ENCODE measurements at regions not wholly inside any gene's neighbourhood (a gene's known extent, or its start where the extent isn't known, plus 50 kb on each side); places are given as distances from the start of the nearest gene placed in this dataset.
"Not testable (repeated sequence)": the region's sequence is repeated elsewhere in the genome, so short reads cannot be mapped to it uniquely, and the experiment has no call there.

DNA sequence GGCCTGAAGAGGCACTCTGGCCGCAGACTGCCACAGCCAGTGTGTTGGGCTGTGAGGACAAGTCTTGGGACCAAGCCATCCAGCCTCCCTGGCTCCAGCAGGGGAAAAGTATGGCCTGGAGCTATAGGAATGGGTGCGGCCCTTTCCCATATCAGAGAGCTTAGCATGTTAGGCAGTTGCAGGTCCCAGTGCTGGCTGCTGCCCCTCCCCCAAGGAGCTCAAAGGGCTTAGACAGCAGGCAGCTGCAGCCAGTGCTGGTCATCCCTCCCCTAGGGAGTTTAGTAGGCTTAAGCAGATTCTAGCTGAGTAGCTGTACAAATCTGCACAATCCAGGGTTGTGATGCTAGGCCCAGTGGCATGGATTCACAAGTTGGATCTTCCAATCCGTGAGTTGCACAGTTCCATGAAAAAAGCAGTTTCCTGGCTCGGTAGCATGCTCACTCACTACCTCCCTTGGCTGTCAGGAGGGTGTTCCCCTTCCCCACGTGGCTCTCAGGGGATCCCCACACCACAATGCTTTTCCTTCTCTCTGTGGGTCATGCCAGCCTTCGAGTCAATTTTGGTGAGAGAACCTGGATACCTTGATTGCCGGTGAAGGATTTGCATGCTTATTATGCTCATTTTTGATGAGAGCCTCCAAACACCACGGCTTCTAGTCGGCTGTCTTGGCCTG lies 1490.8 kb downstream of the BRINP3 start:
- FAIRE-seq = no peak

DNA sequence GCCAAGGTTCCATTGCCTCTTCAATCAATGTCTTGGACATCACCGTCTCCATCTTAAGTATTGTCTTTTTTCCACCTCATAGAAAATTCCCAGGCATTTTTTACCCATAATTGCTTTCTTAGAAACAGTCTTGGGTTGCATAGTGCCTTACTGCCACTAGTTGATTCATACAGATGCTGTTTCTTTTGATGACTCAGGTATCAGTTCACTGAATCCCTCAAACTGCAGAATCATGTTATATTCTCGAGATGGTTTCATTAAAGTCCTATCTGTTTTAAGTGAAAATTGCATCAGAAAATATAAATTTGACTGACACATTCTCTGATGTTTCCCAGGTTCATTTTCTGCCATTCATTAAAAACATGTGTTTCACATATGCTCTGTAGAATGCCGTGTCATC lies 1489.1 kb downstream of the BRINP3 start:
- FAIRE-seq = no peak

DNA sequence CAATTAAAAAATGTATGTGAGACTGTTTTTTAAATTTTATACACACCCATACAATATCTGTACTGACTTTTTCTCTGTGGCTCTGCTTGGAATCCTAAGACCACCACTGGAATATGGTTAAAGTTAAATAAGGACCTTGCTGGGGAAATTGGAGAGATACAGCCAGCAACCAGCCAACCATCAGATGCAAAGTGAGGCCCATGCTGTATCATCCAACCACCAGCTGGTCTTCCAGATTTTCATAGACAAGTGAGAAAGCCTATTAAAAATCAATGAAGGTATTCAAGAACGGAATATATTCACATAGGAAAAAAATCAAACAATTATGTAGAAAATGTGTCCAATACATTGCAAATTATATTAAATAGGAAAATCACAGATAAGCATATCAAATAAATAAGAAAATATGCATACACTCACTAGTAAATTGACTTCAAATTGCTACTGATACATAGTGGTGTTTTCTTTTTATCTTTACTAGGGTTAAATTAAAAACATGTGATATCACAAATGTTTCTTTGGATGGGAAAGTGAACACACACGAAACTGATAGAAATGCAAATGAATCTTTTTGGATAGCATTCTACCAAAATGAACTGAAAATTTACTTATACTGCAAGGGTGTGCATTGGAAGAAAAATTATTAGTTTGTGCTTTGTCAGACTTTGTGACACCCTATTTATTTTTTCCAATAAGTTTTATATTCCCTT lies 1486.3 kb downstream of the BRINP3 start:
- no peak for FAIRE-seq

DNA sequence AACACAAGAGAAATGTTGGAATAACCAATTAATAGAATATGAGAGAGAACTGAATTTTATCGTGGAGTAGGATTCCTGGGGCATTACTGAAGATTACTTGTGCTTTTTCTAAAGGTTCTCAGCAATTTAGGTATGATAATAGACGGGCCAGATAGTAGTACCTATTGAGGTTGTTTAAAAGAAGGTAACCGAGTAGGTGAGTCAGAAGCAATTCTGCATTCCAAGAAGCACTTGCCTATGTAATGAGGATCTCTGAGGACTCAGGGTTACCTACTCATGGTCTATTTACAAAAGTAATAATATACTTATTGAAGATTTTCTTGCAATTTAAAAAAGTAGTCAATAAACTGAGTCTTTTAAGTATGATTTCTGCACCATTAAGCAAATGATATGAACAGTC lies 1469.8 kb downstream of the BRINP3 start:
- no peak for FAIRE-seq

DNA sequence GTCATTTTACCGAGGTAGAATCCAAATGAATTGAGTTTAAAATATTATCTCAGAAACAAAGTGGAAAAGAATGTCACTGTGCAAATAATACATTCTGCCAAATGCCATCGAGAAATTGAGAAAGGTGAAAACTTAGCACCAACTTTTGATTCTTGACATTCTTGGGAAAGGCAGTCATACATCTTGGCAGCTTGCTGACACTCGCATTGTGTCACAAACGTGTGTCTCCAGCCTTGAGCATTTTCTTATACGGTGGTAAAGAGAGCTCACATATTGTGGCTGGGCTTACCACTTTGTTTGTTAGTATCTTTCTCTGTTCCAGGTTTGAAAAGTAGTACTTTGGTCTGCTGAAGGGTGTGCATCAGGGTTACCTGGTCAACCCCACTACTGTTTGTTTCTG lies 1456.1 kb downstream of the BRINP3 start:
- no peak for FAIRE-seq

DNA sequence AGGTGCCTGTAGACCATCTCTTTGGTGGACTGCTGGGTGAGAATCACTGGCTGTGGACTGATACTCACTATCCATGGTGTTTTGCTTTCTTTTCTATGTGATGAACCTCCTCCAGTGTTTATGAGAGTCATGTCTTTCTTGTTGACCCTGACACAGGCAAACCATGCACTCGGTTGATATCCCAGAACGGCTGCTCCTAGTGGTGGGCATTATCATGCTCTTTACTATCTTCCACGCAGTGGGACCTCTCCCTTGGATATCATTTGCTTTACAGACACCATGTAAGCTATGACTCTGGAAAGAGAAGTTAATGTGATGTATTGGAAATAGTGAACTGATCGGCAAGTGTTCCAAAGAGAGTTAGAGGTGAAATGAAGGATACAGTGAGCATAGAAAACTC lies 1455.6 kb downstream of the BRINP3 start:
- FAIRE-seq = no peak

DNA sequence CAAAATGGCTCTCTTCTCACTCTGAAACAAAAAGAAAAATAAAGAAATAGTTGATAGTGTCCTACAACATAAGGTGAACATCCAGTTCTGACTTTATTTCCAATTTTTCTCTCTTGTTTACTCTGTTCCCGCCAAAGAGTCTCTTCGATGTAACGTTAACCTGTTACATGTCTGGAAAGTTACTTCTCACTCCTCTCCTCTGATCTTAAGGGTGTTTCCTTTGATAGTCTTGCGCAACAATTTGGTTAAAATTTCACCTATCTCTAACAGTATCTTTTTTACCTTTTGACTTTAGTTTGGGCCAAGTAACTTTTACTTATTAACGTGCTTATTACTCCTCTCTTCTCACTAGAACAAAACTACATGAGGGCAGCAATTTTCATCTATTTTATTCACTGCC lies 1450.2 kb downstream of the BRINP3 start:
- no peak for FAIRE-seq

DNA sequence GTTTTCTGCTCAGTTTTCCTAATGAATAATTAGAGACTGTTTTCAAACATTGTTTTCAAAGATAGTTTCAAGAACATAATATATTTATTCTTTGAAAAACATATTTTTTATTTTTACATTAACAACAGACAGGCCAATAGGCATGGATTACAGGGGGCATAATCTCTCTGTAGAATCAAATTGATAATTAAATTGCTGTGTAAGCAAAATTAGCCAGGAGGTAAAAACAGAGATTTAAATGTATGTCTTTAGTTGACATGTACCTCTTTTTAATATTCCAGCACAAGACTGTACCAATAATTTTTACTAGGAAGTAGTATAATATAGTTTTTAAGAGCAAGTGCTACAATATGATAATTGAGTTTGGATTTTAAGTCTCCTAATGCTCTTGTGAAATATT lies 1444.5 kb downstream of the BRINP3 start:
- peak; percentile 54 for FAIRE-seq

DNA sequence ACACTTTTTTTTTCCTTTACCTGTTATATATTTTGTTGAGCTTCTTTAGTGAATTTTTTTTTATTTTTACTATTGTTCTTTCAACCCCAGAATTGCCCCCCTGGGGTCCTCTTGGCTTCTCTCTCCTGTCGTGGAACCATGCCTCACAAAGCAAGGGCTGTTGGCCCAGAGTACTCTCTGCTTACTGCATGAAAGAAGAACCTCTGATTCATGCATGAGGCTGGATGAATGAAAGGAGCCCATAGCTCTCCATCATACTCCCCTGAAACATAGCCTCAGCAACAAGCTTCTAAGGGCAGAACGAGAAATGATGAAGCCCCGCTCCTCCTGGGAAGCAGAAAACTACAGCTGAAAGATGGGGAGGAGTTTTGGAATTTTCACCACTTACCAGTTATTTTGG lies 1441.0 kb downstream of the BRINP3 start:
- FAIRE-seq = no peak

DNA sequence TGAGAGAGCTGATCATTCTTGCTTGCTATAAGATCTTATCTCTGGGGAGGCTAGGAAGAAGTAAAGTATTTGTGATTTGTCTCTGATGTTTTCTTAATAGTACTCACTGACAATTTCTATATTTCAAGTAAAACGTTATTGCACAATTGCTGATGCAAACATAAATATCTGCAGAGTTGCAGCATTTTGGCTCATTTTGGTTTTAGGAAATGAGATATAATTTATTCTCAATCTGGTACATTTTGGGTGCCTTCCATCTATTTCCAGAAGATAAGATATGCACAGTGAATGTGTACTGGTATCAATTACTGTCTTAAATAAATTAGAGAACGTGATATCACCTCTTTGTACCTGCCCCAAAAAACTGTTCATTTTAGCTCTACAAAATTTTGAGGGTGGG lies 1431.5 kb downstream of the BRINP3 start:
- FAIRE-seq = no peak

DNA sequence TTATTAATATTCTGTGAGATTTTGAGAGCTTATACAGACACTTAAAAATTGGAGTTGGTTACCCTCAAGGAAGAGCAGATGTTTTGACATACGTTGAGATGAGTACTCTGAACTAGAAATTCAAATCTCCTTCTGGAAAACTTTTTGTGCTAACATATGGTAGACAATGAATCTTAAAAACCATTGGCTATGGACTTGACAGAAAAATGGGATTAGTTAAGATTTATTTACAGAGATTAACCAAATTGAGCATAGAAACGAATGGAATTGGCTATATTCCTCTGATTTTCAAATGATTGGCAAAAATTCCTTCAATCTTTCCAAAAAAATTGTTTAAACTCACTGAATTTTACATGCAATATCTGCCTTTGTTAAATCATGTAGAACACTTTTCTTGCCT lies 1392.9 kb downstream of the BRINP3 start:
- no peak for FAIRE-seq

DNA sequence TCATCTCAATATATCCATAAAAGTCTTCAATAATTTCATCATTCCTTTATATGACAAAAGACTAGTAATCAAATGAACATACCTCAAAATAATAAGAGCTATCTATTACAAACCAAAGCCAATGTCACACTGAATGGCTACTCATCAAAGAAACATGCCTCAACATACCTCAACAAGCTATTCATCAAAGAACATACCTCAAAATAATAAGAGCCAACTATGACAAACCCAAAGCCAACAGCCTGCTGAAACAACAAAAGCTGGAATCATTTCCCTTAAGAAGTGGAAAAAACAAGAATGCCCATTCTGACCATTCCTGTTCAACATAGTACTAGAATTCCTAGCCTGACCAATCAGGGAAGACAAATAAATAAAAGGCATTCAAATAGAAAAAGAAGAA lies 1373.7 kb downstream of the BRINP3 start:
- no peak for FAIRE-seq

DNA sequence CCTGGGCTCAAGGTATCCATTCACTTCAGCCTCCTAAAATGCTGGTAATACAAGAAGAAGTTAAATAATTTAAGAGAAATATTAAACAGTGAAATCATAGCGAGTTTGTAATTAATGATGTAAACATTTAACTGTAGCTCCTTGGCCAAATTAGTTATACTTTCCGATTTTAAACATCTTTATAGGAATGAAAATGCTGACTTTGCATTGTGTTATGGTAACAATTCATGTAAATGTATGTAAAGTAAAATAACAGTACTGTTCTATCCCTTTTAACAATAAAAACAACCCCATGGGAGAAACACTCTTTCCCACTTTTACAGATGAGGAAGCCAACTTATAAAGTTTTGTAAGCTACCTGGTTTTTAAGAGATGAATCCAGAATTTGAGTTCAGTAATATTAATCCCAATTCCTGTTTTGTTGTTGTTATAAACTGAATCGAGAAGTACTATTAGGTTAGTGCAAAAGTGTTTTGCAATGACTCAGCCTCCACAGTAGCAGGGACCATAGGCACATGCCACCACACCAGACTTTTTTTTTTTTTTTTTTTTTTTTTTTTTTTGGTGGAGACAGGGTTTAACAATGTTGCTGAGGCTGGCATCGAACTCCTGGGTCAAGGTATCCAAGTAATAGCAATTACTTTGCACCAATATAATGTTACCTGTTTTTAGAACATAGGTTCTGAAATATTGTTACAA lies 1360.4 kb downstream of the BRINP3 start:
- no peak for FAIRE-seq

DNA sequence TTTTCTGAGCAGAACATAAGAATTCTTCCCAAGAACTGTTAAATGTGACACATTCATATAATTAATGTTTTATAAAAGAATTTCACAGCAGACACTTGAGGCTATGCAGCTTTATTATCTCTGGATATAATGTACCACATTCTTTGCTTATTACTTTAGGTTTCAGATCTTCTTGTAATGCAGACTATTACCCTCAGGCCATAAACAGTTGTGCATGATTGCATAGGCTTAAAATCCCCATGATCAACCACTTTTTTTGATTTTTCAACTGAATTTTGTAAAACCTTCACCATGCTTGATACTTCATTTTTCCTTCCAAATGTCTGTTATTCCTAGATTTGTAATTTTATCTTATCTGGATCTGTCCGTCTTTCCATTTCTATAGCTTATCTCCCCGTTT lies 1355.7 kb downstream of the BRINP3 start:
- FAIRE-seq = no peak

DNA sequence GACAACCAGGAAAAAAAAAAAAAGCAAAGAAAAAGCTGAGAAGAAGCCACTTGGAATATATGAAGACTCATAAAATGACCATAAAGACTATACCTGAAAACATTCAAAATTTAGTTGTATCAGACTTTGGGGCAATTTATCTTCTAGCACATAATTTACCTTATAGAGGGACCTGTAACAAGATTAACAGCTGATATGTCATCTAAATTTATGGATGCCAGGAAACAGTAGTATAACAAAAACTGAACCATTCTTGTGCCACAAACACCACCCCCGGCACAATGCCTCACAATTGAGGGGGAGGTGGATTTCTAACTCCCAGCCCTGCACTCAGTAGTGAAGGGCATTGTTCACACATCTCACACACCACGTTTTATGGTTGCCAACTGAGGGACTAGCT lies 1352.0 kb downstream of the BRINP3 start:
- no peak for FAIRE-seq

DNA sequence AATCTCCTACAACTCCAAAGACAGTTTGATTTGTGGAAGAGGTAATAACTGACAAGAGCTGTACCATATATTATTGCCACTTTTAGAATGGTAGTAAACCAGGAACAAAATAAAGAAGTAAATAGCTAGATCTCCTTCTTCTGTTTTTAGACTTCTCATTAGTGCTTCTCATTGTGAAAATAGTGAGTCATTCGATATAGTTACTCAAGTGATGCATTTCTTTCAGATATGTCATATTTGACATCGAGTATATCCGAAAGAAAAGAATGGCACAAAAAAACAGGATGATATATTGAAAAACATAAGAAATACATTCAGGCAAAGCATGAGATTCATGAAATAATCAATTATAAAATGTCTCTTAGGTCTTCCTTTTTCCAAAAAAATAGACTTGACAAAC lies 1346.1 kb downstream of the BRINP3 start:
- FAIRE-seq = no peak

DNA sequence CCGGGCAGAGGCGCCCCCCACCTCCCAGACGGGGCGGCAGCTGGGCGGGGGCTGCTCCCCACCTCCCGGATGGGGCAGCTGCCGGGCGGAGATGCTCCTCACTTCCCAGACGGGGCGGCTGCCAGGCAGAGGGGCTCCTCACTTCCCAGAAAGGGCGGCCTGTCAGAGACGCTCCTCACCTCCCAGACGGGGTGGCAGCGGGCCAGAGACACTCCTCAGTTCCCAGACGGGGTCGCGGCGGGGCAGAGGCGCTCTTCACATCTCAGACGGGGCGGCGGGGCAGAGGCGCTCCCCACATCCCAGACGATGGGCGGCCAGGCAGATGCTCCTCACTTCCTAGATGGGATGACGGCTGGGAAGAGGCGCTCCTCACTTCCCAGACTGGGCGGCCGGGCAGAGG lies 1337.9 kb downstream of the BRINP3 start:
- not testable (repeated sequence) for FAIRE-seq

DNA sequence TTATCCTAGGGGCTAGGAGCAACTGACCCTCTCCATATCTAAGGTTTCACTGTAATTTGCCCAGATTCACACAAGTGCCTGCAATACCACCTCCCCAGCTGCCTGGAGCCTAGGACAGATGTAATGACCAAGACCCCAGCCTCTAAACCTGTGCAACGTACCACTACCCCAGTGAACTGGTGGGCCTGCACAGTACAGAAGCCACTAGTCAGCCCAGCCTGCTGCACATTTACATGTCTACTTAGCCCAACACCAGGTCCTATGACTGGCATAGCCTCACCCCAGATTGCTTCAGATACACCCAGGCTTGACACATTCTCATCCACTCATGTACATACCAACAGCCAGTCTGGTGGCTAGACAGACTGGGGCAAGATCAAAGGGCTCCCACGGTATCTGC lies 1336.6 kb downstream of the BRINP3 start:
- FAIRE-seq = no peak

DNA sequence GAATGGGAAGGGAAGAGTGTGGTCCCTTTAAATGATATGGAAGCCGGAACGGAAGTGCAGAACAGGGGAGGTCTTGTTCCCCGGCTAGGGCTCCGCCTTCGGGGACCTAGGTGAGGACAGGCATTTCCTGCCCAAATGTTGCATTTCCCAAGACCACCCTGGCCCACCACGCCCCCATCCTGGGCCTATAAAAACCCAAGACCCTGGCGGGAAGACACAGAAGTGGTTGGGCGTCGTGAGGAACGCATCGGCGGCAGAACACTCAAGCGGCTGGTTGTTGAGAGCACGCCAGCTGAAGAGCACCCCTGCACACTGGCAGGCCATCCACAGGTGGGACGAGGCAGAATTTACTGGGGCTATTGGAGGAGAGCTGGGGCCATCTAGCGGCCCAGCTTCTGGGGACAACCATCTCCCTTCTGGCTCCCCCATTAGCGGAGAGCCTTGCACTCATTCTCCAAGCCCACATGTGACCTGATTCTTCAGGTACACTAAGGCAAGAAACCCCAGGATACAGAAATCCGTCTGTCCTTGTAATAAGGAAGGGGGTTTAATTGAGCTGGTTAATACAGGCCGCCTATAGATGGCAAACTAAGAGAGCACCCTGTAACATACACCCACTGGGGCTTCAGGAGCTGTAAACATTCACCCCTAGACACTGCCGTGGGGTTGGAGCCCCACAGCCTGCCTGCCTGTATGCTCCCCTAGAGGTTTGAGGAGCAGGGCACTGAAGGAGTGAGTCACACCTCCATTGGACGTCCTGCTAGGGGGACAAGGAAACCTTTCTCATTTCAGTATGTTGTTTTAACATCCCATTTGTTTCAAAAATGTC lies 1327.9 kb downstream of the BRINP3 start:
- FAIRE-seq = no peak

DNA sequence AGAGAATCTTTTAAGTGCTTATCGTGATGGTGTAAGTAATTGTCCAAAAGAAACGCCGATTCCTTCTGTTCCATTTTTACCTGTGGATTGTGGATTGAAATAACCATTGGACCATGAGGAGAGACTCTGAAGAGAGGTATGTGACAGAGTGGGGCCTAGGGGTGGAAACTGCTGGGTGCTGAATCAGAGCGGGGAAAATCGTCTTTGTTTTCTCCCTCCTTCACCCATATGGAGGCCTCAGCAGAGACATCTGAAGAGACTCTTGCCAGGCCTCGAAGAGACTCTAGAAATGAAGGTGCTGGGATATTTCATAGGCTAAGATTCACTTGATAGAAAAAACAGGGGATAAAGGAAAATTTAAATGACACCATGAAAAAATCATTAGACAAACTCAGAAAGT lies 1327.0 kb downstream of the BRINP3 start:
- FAIRE-seq = no peak

DNA sequence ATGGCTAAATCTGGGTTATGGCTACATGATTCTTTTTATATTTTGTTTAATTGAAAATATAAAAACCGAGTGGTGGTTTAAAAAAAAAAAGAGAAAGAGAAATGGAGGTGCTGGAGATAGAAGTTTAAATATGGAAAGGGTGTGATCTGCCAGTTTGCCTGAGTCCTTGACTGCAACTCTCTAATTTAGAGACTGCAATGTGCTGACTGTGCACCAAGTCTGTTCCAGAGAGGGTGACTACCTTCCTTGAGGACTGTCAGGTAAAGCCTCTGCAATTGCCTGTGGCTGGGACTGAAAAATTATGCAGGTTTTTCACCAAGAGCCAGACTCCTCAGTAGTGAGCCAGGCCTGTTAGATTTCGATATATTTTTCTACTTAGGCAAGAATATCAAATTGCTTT lies 1326.3 kb downstream of the BRINP3 start:
- no peak for FAIRE-seq

DNA sequence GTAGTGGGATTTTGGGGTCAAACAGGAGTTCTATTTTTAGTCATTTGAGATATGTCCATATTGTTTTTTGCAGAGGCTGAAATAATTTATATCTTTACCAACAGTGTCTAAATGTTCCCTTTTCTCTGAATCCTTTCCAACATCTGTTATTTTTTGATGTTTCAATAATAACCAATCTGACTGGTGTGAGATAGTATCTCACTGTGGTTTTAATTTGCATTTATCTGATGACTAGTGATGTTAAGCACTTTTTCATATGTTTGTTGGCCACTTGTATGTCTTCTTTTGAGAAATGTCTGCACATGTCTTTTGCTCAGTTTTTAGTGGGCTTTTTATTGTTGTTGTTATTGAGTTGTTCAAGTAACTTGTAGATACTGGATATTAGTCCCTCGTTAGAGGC lies 1325.0 kb downstream of the BRINP3 start:
- no peak for FAIRE-seq

DNA sequence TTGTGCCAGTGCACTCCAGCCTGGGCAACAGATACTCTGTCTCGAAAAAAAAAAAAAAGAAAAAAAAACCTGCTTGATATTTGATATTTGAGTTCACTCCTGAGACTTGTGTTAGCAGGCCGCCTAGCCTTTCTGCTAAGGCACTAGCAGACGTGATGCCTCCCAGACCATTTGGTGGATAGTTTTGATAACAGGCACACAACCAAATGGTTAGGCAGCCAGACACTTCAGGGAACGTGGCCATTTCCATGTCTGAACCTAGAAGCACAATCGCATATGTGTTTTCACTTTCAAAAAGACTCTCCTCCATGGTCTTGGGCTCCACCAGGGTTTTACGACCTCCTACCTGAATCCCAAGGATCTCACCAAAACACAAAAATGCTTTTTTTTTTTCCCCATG lies 1319.5 kb downstream of the BRINP3 start:
- no peak for FAIRE-seq
